ENCODE measurements at regions not wholly inside any gene's neighbourhood (a gene's known extent, or its start where the extent isn't known, plus 50 kb on each side); places are given as distances from the start of the nearest gene placed in this dataset.

DNA sequence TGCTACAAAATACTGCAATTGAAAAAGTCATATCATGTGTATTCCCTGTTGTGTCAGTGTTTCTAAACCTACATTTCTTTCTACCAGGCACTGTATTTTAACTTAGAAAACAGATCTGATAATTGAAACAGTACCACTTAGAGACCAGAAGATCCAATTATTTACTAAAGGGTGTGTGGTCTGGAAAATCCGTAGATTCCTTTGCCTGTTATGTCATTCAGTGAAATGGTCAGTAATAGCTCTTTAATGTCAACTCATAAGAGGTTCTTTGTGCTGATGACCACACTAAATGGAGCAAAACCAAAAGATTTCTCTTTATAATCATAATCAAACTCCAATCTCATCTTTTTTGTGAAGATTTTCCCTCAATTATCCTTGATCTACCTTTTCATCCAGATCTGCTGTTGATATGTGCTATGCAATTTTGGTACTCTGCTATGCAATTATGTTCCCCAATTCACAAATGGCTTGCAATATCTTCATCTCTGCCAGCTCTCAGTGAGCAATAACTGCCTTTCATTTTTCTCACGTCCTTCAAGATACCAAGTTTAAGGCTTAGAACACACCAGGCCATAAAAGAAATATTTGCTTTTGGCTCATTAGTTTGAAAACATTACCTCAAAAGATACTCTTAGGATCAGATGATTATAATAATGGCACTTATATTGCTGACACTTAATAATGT is 165.5 kb downstream of the MOXD1 start:
- DNase-seq (ENCODE audit: low spot score): no peak
- WGBS (ENCODE audit: low lambda C conversion rate, missing lambda C conversion rate): 52% methylated on average over 2 of the region's 2 CpGs
- Histone ChIP-seq H2AFZ (no peak overlapping the region), H3K9me3 (ENCODE audit: low read depth) (no peaks in the 10 kb centered on the region), H3K4me3 (no peak overlapping the region), H3K4me2 (no peak overlapping the region), H3K9me2 (replicated peaks; ENCODE audit: insufficient read depth) (no peaks in the 10 kb centered on the region), H3K27me3 (no peaks in the 10 kb centered on the region), H3K27ac (no peak overlapping the region), H3K79me2 (no peaks in the 10 kb centered on the region), H4K20me1 (ENCODE audit: insufficient read depth, poor library complexity, severe bottlenecking) (no peaks in the 10 kb centered on the region), H3K36me3 (replicated peaks; ENCODE audit: insufficient read depth, low read depth) (no peaks in the 10 kb centered on the region), H3K4me1 (ENCODE audit: insufficient read depth) (no peaks in the 10 kb centered on the region)
- TF ChIP-seq, protein P1, sequence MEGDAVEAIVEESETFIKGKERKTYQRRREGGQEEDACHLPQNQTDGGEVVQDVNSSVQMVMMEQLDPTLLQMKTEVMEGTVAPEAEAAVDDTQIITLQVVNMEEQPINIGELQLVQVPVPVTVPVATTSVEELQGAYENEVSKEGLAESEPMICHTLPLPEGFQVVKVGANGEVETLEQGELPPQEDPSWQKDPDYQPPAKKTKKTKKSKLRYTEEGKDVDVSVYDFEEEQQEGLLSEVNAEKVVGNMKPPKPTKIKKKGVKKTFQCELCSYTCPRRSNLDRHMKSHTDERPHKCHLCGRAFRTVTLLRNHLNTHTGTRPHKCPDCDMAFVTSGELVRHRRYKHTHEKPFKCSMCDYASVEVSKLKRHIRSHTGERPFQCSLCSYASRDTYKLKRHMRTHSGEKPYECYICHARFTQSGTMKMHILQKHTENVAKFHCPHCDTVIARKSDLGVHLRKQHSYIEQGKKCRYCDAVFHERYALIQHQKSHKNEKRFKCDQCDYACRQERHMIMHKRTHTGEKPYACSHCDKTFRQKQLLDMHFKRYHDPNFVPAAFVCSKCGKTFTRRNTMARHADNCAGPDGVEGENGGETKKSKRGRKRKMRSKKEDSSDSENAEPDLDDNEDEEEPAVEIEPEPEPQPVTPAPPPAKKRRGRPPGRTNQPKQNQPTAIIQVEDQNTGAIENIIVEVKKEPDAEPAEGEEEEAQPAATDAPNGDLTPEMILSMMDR (IDR thresholded peaks at IDR 0.05; ENCODE audit: poor library complexity): no peak
- TF ChIP-seq EZH2phosphoT487 (IDR thresholded peaks at IDR 0.05; ENCODE audit: low read depth, severe bottlenecking, unreplicated experiment): no peak
- TF ChIP-seq EZH2 (IDR thresholded peaks at IDR 0.05; ENCODE audit: borderline replicate concordance): no peak

DNA sequence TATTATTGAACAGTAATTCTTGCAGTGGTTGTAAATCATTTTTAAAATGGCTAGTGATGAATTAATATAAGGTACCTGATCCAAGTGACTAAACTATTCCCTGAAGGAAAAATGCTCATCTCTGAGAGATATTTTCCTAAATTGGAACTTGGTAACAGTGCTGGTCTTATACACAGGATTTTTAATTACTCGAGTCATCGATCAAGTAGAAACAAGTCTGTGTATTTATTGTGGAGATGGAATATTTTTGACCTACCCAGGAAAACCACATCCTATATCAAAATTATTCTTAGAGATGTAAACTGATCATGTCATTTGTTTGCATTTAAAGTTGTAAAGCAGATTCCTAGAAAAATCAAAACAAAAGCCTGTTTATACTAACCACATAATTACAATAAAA is 166.9 kb downstream of the MOXD1 start:
- Histone ChIP-seq H3K9me3 (ENCODE audit: low read depth) (no peaks in the 10 kb centered on the region), H3K9me2 (replicated peaks; ENCODE audit: insufficient read depth) (no peaks in the 10 kb centered on the region), H3K79me2 (no peaks in the 10 kb centered on the region), H2AFZ (no peak overlapping the region), H3K27ac (no peak overlapping the region), H3K4me3 (no peak overlapping the region), H4K20me1 (ENCODE audit: insufficient read depth, poor library complexity, severe bottlenecking) (no peaks in the 10 kb centered on the region), H3K4me1 (ENCODE audit: insufficient read depth) (no peaks in the 10 kb centered on the region), H3K4me2 (no peak overlapping the region), H3K27me3 (no peaks in the 10 kb centered on the region), H3K36me3 (replicated peaks; ENCODE audit: insufficient read depth, low read depth) (no peaks in the 10 kb centered on the region)
- 96% methylated on average over 2 of the region's 2 CpGs for WGBS (ENCODE audit: low lambda C conversion rate, missing lambda C conversion rate)
- no peak for TF ChIP-seq EZH2phosphoT487 (IDR thresholded peaks at IDR 0.05; ENCODE audit: low read depth, severe bottlenecking, unreplicated experiment)
- TF ChIP-seq, protein P1 (IDR thresholded peaks at IDR 0.05; ENCODE audit: poor library complexity): no peak
- TF ChIP-seq EZH2 (IDR thresholded peaks at IDR 0.05; ENCODE audit: borderline replicate concordance): no peak
- DNase-seq (ENCODE audit: low spot score): no peak

DNA sequence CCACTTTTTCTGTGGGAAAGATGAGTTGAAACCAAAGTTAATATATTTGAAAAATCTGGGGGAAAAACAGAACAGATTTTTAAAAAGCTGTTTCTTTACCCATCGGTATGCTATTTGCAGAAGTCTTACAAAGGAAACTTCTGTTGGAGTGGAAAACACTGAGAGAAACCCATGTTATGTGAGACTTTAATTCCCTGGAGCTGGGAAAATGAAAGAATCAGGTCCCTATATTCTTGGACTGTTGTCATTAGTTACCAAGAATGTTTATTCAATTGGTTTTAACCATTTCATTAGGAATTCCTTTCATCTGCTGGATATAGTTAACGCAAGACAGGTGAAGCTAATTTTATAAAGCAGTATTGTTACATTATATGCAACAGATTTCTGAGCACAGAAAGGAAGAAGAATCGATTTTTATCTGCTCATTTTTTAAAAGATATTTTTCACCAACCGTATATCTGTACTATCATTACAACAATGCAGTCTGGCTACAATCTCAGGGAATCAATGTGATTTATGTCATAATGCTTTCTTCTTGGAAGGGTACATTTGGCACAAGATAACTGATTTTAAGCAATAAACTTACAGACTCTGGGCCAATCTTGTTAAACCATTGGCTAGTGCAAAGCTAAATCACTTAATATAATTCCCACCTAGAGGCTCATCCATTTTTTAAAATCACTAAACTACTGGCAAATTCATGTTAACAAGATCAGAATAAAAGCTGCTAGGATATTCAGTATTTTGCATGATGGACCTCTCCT is 170.0 kb downstream of the MOXD1 start:
- Histone ChIP-seq H4K20me1 (ENCODE audit: insufficient read depth, poor library complexity, severe bottlenecking) (no peaks in the 10 kb centered on the region), H3K27ac (no peak overlapping the region), H3K4me2 (no peak overlapping the region), H3K9me2 (replicated peaks; ENCODE audit: insufficient read depth) (no peaks in the 10 kb centered on the region), H3K36me3 (replicated peaks; ENCODE audit: insufficient read depth, low read depth) (no peaks in the 10 kb centered on the region), H2AFZ (no peak overlapping the region), H3K4me1 (ENCODE audit: insufficient read depth) (no peaks in the 10 kb centered on the region), H3K27me3 (no peaks in the 10 kb centered on the region), H3K4me3 (no peak overlapping the region), H3K79me2 (no peaks in the 10 kb centered on the region), H3K9me3 (ENCODE audit: low read depth) (no peaks in the 10 kb centered on the region)
- no peak for DNase-seq (ENCODE audit: low spot score)
- 70% methylated on average over 4 of the region's 4 CpGs for WGBS (ENCODE audit: low lambda C conversion rate, missing lambda C conversion rate)
- no peak for TF ChIP-seq EZH2 (IDR thresholded peaks at IDR 0.05; ENCODE audit: borderline replicate concordance)
- TF ChIP-seq EZH2phosphoT487 (IDR thresholded peaks at IDR 0.05; ENCODE audit: low read depth, severe bottlenecking, unreplicated experiment): no peak
- TF ChIP-seq, protein P1 (IDR thresholded peaks at IDR 0.05; ENCODE audit: poor library complexity): no peak
